Left cardiac atrium (tissue), 4 donors: ENCODE measurements at regions not wholly inside any gene's neighbourhood (a gene's known extent, or its start where the extent isn't known, plus 50 kb on each side); places are given as distances from the start of the nearest gene placed in this dataset.

Source experiments
- ATAC-seq, 2 donors: fragments of 200-7000 bp; cut with Tn5 transposase; one replicate each; pipeline ENCODE4 v1.9.1; 2020; ENCODE audit warnings: mild to moderate bottlenecking in 2 of 2, moderate library complexity in 2 of 2
- DNase-seq: peaks from one replicate; pipeline ENCODE4 v3.0.0-alpha.2; 2020
- intact Hi-C, 2 donors: fragments of 100-400 bp; cut with DNase I; formaldehyde crosslinking; loops; one replicate each; pipeline versions ENCODE4 v1.14.1 to v1.15.1; 2022 to 2023
- donor health status: DM: no; HTN: yes; CAD: no.
- donor health status: DM: no; HTN: yes; CAD: no; lungs with severe emphysema.
- donor health status: DM: yes; HTN: yes; CAD: no.
- donor health status: Dilated cardiomyopathy.

- intact Hi-C loops, result no loop called here
- ATAC-seq (no peak), DNase-seq (no peak)
Observed at GRCh38 chr5:104754311-104754995, 1191.9 kb upstream of the NUDT12 start.

GRCh38 chr5:104751969-104752368 lies 1189.4 kb upstream of the NUDT12 start:
- no peak for ATAC-seq
- DNase-seq, result no peak
- intact Hi-C loops, result no loop called here

GRCh38 chr5:104739905-104740304 lies 1177.3 kb upstream of the NUDT12 start:
- intact Hi-C loops, result no loop called here
- ATAC-seq, result no peak
- no peak for DNase-seq

GRCh38 chr5:104739503-104739902 lies 1176.9 kb upstream of the NUDT12 start:
- DNase-seq, result no peak
- intact Hi-C loops, result no loop called here
- no peak for ATAC-seq

GRCh38 chr5:104736073-104736472 lies 1173.5 kb upstream of the NUDT12 start:
- ATAC-seq (no peak), DNase-seq (no peak)
- intact Hi-C loops, result no loop called here

GRCh38 chr5:104734046-104734445 lies 1171.5 kb upstream of the NUDT12 start:
- DNase-seq (no peak), ATAC-seq (no peak)
- intact Hi-C loops, result no loop called here

GRCh38 chr5:104733063-104733669 lies 1170.6 kb upstream of the NUDT12 start:
- DNase-seq (no peak), ATAC-seq (no peak)
- intact Hi-C loops, result no loop called here

- intact Hi-C loops, result no loop called here
Observed at GRCh38 chr5:104731331-104731730, 1168.7 kb upstream of the NUDT12 start.

GRCh38 chr5:104708027-104708426 lies 1145.4 kb upstream of the NUDT12 start:
- no peak for DNase-seq
- intact Hi-C loops, result no loop called here
- no peak for ATAC-seq

More at GRCh38 chr5:104731331-104731730, 1168.7 kb upstream of the NUDT12 start:
- DNase-seq, result no peak
- ATAC-seq, result no peak

- intact Hi-C loops, result no loop called here
- DNase-seq (no peak), ATAC-seq (no peak)
Observed at GRCh38 chr5:104706600-104706999, 1144.0 kb upstream of the NUDT12 start.

GRCh38 chr5:104702212-104702611 lies 1139.6 kb upstream of the NUDT12 start:
- ATAC-seq (no peak), DNase-seq (no peak)
- intact Hi-C loops, result no loop called here

- intact Hi-C loops, result no loop called here
- DNase-seq (no peak), ATAC-seq (no peak)
Observed at GRCh38 chr5:104699438-104699837, 1136.8 kb upstream of the NUDT12 start.

GRCh38 chr5:104661256-104661655 lies 1098.7 kb upstream of the NUDT12 start:
- no peak for ATAC-seq

GRCh38 chr5:104659497-104659896 lies 1096.9 kb upstream of the NUDT12 start:
- intact Hi-C loops, result no loop called here
- ATAC-seq (no peak), DNase-seq (no peak)

More at GRCh38 chr5:104661256-104661655, 1098.7 kb upstream of the NUDT12 start:
- intact Hi-C loops, result no loop called here
- no peak for DNase-seq

GRCh38 chr5:104652271-104652861 lies 1089.8 kb upstream of the NUDT12 start:
- ATAC-seq, result no peak

GRCh38 chr5:104650313-104651055 lies 1087.9 kb upstream of the NUDT12 start:
- ATAC-seq, result no peak
- DNase-seq, result no peak
- intact Hi-C loops, result no loop called here

More at GRCh38 chr5:104652271-104652861, 1089.8 kb upstream of the NUDT12 start:
- intact Hi-C loops, result no loop called here
- no peak for DNase-seq

GRCh38 chr5:104646416-104646815 lies 1083.8 kb upstream of the NUDT12 start:
- no peak for ATAC-seq
- no peak for DNase-seq
- intact Hi-C loops, result no loop called here

- intact Hi-C loops, result no loop called here
- no peak for DNase-seq
- ATAC-seq, result no peak
Observed at GRCh38 chr5:104643320-104643719, 1080.7 kb upstream of the NUDT12 start.

GRCh38 chr5:104635227-104635626 lies 1072.6 kb upstream of the NUDT12 start:
- intact Hi-C loops, result no loop called here
- DNase-seq (no peak), ATAC-seq (no peak)

GRCh38 chr5:104628911-104629310 lies 1066.3 kb upstream of the NUDT12 start:
- intact Hi-C loops, result no loop called here
- DNase-seq, result no peak
- ATAC-seq, result no peak
